HepG2 (cell line): ENCODE measurements at regions not wholly inside any gene's neighbourhood (a gene's known extent, or its start where the extent isn't known, plus 50 kb on each side); places are given as distances from the start of the nearest gene placed in this dataset.

Experiments used
- ATAC-seq: fragments of 200-7000 bp; cut with Tn5 transposase; 3 replicates; pipeline ENCODE4 v1.9.1; 2020; ENCODE audit warnings: mild to moderate bottlenecking, moderate library complexity
- BruUV-seq: library from RNA; stranded (reverse); fragments of 400-500 nt; replicated peaks from 2 replicates; lab custom pipeline; 2021; lab: Mats Ljungman, UMichigan
- CTCF ChIA-PET: fragments of 300-600 bp; formaldehyde crosslinking; extraction: SDS; loops from one replicate; lab custom pipeline; 2021; ENCODE audit warnings: low total read pairs, inconsistent platforms, low intra/inter-chr PET ratio; lab: Yijun Ruan, JAX
- POLR2A ChIA-PET: fragments of 350-600 bp; sonication (Branson Sonifier 250); formaldehyde crosslinking; loops from one replicate; lab custom pipeline; 2020; ENCODE audit warnings: antibody characterized with exemption, inconsistent platforms; lab: Yijun Ruan, JAX
- DNase-seq: peaks from one replicate; pipeline ENCODE4 v3.0.0-alpha.2; 2015; ENCODE audit warnings: low spot score
- FAIRE-seq: peaks from 3 replicates; lab custom pipeline; 2011; peaks lifted over from hg19 to GRCh38; lab: Jason Lieb, UNC
- H2AFZ ChIP-seq: one replicate; pipeline ENCODE4 v1.6.1; 2011; ENCODE audit warnings: low read length, inconsistent platforms
- H3K27ac ChIP-seq: fragments of 300-600 bp; 3 replicates; pipeline ENCODE4 v1.8.0; 2011; ENCODE audit warnings: mixed run types, mild to moderate bottlenecking, mixed read lengths, low read length, inconsistent platforms; ENCODE audit not compliant: insufficient read depth; ENCODE audit errors: extremely low read length
- H3K27me3 ChIP-seq, 2 experiments: fragments of 200-600 bp in 1 of 2; 2 replicates in 1 of 2; 3 replicates in 1 of 2; pipeline versions ENCODE4 v1.6.0 to v1.8.0; 2011; ENCODE audit warnings: low read length in 2 of 2, mild to moderate bottlenecking in 2 of 2, moderate library complexity in 2 of 2, inconsistent platforms in 1 of 2; ENCODE audit not compliant: insufficient read depth in 2 of 2, control insufficient read depth in 1 of 2
- H3K36me3 ChIP-seq, 2 experiments: fragments of 200-600 bp in 1 of 2; replicated peaks in 1 of 2; 2 replicates in 1 of 2; 3 replicates in 1 of 2; pipeline versions ENCODE4 v1.5.1 to v1.8.0; 2011; ENCODE audit warnings: low read length in 2 of 2, inconsistent platforms in 1 of 2; ENCODE audit not compliant: insufficient read depth in 2 of 2, control insufficient read depth in 1 of 2
- H3K4me1 ChIP-seq: 2 replicates; pipeline ENCODE4 v1.5.1; 2012; ENCODE audit warnings: low read length, inconsistent platforms; ENCODE audit not compliant: insufficient read depth
- H3K4me2 ChIP-seq: 2 replicates; pipeline ENCODE4 v1.6.0; 2011; ENCODE audit warnings: low read depth, low read length, inconsistent platforms
- H3K4me3 ChIP-seq, 3 experiments: fragments of 200-600 bp in 1 of 3; sonication (generic), shearing (Covaris generic) in 1 of 3; replicated peaks in 1 of 3; 2 replicates each; pipeline ENCODE4 v1.5.1; 2011 to 2016; ENCODE audit warnings: low read length in 3 of 3, inconsistent platforms in 2 of 3, low read depth in 2 of 3, mild to moderate bottlenecking in 2 of 3, control low read depth in 1 of 3, mixed read lengths in 1 of 3; ENCODE audit not compliant: insufficient read depth in 1 of 3
- H3K79me2 ChIP-seq: one replicate; pipeline ENCODE4 v1.6.1; 2011; ENCODE audit warnings: low read length, inconsistent platforms; ENCODE audit not compliant: insufficient read depth
- H3K9ac ChIP-seq: 2 replicates; pipeline ENCODE4 v1.6.0; 2011; ENCODE audit warnings: mild to moderate bottlenecking, low read depth, low read length, inconsistent platforms; ENCODE audit not compliant: insufficient read depth
- H3K9me3 ChIP-seq: 2 replicates; pipeline ENCODE4 v1.5.1; 2012; ENCODE audit warnings: mild to moderate bottlenecking, low read length
- H4K20me1 ChIP-seq: 2 replicates; pipeline ENCODE4 v1.6.0; 2011; ENCODE audit warnings: inconsistent platforms, mild to moderate bottlenecking, low read length, moderate library complexity; ENCODE audit not compliant: insufficient read depth
- GABPA ChIP-seq, 2 experiments: IDR thresholded peaks; 2 replicates each; pipeline ENCODE4 v1.6.1; 2011 to 2016; ENCODE audit warnings: low read depth in 2 of 2, low read length in 1 of 2, missing biosample characterization in 1 of 2, missing genetic modification characterization in 1 of 2
- ZFP36L1 ChIP-seq: sonication (generic); formaldehyde crosslinking; IDR thresholded peaks from 2 replicates; pipeline ENCODE4 v1.8.0; 2022; ENCODE audit warnings: mild to moderate bottlenecking, missing genetic modification reagents, moderate library complexity
- ZNF468 ChIP-seq: sonication (generic); formaldehyde crosslinking; IDR thresholded peaks from 2 replicates; pipeline ENCODE4 v1.8.0; 2022; ENCODE audit warnings: mild to moderate bottlenecking, moderate library complexity, missing genetic modification reagents
- ZNF557 ChIP-seq: sonication (generic); formaldehyde crosslinking; IDR thresholded peaks from 2 replicates; pipeline ENCODE4 v1.4.0; 2020; ENCODE audit warnings: missing genetic modification reagents
- WGBS: methylation state at CpG from one replicate; pipeline ENCODE4 v1.1.6; 2017; ENCODE audit warnings: low lambda C conversion rate; 5-methylcytosine and 5-hydroxymethylcytosine counted together
- in situ Hi-C: cut with HindIII; loops from 2 replicates; pipeline ENCODE4 v1.10.0; 2017; ENCODE audit warnings: low pct_unique_long_range_greater_than_20kb; ENCODE audit not compliant: extremely low pct_ligation_motif_present
- intact Hi-C: fragments of 100-400 bp; cut with micrococcal nuclease; formaldehyde crosslinking; loops from one replicate; pipeline ENCODE4 v1.10.0; 2022; ENCODE audit not compliant: unreplicated experiment
- TF ChIP-seq, protein P1 (sequence below): sonication (generic); formaldehyde crosslinking; IDR thresholded peaks from 2 replicates; pipeline ENCODE4 v1.4.0; 2020; ENCODE audit warnings: mild to moderate bottlenecking, missing genetic modification reagents
- TF ChIP-seq, protein P2 (sequence below): IDR thresholded peaks from 2 replicates; pipeline ENCODE4 v1.6.1; 2018; ENCODE audit warnings: missing genetic modification reagents

DNA sequence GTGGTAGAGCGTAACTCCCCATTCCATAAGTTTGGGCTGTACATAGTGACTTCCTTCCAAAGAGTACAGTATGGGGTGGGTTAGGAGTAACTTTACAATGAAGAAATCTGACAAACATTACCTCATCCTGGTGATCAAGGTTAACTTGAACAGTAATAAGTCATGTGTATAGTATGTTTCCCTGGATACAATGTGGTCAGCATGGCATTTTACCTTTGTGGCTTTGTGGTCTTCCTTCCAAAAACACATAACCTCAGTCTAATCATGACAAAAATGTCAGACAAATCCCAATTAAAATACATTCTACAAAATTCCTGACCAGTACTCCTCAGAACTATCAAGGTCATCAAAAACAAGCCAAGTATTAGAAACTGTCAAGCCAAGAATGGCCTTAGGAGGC lies 225.1 kb downstream of the UBE3D start:
- Histone ChIP-seq H3K4me3 (no peak overlapping the region), H3K27ac (no peak overlapping the region), H3K4me1 (no peaks in the 10 kb centered on the region), H2AFZ (no peak overlapping the region), H3K27me3 (0 out of 5 replicates have a peak, but pooled peaks cover 0 to 3% of the 10 kb centered on the region in 2 experiments), H3K4me2 (no peak overlapping the region), H3K36me3 (no peaks in the 10 kb centered on the region), H3K79me2 (no peaks in the 10 kb centered on the region), H3K9me3 (no peaks in the 10 kb centered on the region), H3K9ac (no peak overlapping the region), H4K20me1 (no peaks in the 10 kb centered on the region)
- ATAC-seq (no peak), FAIRE-seq (no peak), DNase-seq (no peak)
- in situ Hi-C loops: no loop called here
- WGBS: 57% methylated on average over 1 of the region's 1 CpG
- intact Hi-C loops: no loop called here
- TF ChIP-seq, protein P1, sequence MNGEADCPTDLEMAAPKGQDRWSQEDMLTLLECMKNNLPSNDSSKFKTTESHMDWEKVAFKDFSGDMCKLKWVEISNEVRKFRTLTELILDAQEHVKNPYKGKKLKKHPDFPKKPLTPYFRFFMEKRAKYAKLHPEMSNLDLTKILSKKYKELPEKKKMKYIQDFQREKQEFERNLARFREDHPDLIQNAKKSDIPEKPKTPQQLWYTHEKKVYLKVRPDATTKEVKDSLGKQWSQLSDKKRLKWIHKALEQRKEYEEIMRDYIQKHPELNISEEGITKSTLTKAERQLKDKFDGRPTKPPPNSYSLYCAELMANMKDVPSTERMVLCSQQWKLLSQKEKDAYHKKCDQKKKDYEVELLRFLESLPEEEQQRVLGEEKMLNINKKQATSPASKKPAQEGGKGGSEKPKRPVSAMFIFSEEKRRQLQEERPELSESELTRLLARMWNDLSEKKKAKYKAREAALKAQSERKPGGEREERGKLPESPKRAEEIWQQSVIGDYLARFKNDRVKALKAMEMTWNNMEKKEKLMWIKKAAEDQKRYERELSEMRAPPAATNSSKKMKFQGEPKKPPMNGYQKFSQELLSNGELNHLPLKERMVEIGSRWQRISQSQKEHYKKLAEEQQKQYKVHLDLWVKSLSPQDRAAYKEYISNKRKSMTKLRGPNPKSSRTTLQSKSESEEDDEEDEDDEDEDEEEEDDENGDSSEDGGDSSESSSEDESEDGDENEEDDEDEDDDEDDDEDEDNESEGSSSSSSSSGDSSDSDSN (CRISPR knock-in tag): no peak
- no peak for TF ChIP-seq ZNF468
- TF ChIP-seq GABPA (IDR thresholded peaks at IDR 0.05; ENCODE audit: low read depth, low read length): no peak
- no peak for TF ChIP-seq GABPA (CRISPR knock-in tag; IDR thresholded peaks at IDR 0.05; ENCODE audit: low read depth)
- TF ChIP-seq, protein P2, sequence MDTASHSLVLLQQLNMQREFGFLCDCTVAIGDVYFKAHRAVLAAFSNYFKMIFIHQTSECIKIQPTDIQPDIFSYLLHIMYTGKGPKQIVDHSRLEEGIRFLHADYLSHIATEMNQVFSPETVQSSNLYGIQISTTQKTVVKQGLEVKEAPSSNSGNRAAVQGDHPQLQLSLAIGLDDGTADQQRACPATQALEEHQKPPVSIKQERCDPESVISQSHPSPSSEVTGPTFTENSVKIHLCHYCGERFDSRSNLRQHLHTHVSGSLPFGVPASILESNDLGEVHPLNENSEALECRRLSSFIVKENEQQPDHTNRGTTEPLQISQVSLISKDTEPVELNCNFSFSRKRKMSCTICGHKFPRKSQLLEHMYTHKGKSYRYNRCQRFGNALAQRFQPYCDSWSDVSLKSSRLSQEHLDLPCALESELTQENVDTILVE (CRISPR knock-in tag): no peak
- TF ChIP-seq ZFP36L1 (CRISPR knock-in tag): no peak
- TF ChIP-seq ZNF557: no peak
- ChIA-PET CTCF (no interaction called here), POLR2A (no interaction called here)
- no TSS peak for BruUV-seq
